AG04450 (cell line): ENCODE measurements at regions not wholly inside any gene's neighbourhood (a gene's known extent, or its start where the extent isn't known, plus 50 kb on each side); places are given as distances from the start of the nearest gene placed in this dataset.

ENCODE experiments used
- CTCF ChIA-PET: fragments of 300-600, 350-600 bp; formaldehyde crosslinking; extraction: SDS; loops from one replicate; lab custom pipeline; 2022; ENCODE audit warnings: antibody characterized with exemption, inconsistent platforms; lab: Charles Lee
- POLR2A ChIA-PET: fragments of 350-600 bp; formaldehyde crosslinking; extraction: SDS; loops from one replicate; lab custom pipeline; 2021; ENCODE audit warnings: antibody characterized with exemption, inconsistent platforms; lab: Yijun Ruan, JAX
- DNase-seq: peaks from one replicate; pipeline ENCODE4 v3.0.0-alpha.2; 2011; ENCODE audit warnings: low read depth, low spot score
- H3K27ac ChIP-seq: one replicate; pipeline ENCODE4 v1.5.1; 2012; ENCODE audit warnings: low read depth, low read length, control low read depth
- H3K27me3 ChIP-seq: one replicate; pipeline ENCODE4 v1.6.0; 2012; ENCODE audit warnings: low read length; ENCODE audit not compliant: control insufficient read depth, insufficient read depth
- H3K4me3 ChIP-seq: 2 replicates; pipeline ENCODE4 v1.5.1; 2011; ENCODE audit warnings: mild to moderate bottlenecking, low read depth, low read length, control low read depth
- H3K9me3 ChIP-seq: 2 replicates; pipeline ENCODE4 v1.5.1; 2012; ENCODE audit warnings: low read length; ENCODE audit not compliant: control insufficient read depth, insufficient read depth
- TF ChIP-seq, protein P1 (sequence below): IDR thresholded peaks from 2 replicates; pipeline ENCODE4 v1.5.1; 2011; ENCODE audit warnings: low read depth, low read length, control low read depth, inconsistent platforms

DNA sequence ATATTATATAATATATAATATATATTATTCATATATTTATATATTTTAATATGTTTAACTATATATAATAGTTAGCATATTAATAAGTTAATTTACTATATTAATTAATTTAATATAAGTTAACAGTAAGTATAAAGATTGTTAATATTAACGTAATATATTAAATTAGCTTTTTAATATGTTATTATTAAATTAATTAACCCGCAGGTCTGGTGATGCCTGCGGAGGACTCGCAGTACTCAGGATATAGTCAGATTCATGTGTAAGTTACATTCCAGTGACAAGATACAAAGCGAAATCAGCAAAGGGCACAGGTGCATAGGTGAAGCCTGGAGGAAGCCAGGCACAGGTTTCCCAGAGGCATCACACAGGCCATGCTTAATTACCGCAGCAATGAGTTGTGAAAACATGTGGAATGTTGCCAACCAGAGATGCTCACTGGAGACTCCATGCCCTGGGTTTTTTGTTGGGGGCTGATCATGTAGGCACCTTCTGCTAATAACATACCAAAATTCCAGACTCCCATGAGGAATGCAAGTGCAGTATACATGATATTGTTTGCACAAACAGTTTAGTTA is 130.4 kb upstream of the MPHOSPH6 start:
- CTCF ChIA-PET: no interaction called here
- H3K27me3 ChIP-seq: peaks cover 5% of the 10 kb centered on the region
- no peak overlapping the region for H3K27ac ChIP-seq
- TF ChIP-seq, protein P1, sequence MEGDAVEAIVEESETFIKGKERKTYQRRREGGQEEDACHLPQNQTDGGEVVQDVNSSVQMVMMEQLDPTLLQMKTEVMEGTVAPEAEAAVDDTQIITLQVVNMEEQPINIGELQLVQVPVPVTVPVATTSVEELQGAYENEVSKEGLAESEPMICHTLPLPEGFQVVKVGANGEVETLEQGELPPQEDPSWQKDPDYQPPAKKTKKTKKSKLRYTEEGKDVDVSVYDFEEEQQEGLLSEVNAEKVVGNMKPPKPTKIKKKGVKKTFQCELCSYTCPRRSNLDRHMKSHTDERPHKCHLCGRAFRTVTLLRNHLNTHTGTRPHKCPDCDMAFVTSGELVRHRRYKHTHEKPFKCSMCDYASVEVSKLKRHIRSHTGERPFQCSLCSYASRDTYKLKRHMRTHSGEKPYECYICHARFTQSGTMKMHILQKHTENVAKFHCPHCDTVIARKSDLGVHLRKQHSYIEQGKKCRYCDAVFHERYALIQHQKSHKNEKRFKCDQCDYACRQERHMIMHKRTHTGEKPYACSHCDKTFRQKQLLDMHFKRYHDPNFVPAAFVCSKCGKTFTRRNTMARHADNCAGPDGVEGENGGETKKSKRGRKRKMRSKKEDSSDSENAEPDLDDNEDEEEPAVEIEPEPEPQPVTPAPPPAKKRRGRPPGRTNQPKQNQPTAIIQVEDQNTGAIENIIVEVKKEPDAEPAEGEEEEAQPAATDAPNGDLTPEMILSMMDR: no peak
- no peaks in the 10 kb centered on the region for H3K9me3 ChIP-seq
- no peak overlapping the region for H3K4me3 ChIP-seq
- no peak for DNase-seq
- POLR2A ChIA-PET: no interaction called here

DNA sequence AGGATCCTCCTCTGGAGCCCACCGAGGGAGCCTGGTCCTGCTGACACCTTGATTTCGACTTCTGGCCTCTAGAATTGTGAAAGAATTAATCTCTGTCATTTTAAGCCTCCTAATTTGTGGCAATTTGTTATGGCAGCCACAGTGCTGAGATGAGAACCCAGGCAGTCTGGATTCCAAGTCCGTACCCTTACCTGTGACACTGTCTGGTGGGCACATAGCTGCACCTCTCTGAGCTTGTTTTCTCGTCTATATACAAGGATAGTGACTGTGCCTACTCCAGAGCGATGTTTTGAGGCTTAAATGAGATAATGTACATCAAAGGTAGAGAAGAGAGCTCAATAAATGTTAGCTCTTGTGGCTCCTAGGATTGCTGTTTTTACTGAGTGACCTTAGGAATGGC is 128.4 kb upstream of the MPHOSPH6 start:
- ChIA-PET CTCF (interaction anchor here (0.7 kb wide), 1 partner anchor 35 kb away, joined by 4 read pairs; no protein-coding TSS in a partner anchor), POLR2A (no interaction called here)
- Histone ChIP-seq H3K27me3 (peaks cover 5% of the 10 kb centered on the region), H3K27ac (no peak overlapping the region), H3K9me3 (no peaks in the 10 kb centered on the region), H3K4me3 (no peak overlapping the region)
- DNase-seq: no peak
- TF ChIP-seq, protein P1: no peak

DNA sequence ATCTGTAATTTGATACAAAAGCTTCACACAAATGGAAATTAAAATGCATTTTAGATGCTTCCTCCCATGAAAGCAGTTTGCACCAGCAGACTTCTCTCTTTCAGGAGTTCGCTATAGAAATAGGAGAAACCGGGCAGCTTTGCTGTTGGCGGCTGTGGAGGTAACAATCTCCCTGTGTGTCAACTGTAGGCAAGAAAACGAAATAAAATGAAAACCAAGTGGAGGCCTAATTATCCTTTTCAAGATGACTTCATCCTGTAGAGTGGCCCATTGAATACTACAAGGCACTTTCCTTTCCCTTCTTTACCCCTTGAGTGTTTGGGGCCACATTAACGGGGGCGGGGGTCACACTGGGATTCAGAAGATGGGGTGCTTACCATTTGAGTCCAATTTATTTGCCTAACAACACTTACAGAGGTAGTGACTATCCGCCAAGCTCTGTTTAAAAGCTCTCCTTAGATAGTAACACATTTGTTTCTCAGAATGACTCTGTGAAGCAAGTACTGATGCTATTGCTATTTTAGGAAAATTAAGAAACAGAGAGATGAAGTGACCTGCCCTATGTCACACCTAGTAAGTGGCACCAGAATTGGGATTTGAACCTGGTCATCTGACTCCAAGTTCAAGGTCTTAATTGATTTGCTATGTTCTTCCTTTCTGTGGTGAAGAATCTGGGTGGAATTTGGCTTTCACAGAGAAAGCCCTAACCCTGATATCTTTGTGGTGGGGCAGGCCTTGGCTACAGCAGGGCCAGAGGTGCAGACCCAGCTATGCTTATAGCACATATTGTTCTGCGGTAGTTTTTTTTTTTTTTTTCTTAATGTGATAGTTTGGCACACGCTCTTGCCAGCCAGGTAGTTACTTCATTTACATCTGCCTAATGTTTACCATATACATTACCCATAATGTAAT is 125.5 kb upstream of the MPHOSPH6 start:
- TF ChIP-seq, protein P1: no peak
- no peak for DNase-seq
- POLR2A ChIA-PET: no interaction called here
- Histone ChIP-seq H3K9me3 (no peaks in the 10 kb centered on the region), H3K27ac (no peak overlapping the region), H3K27me3 (no peaks in the 10 kb centered on the region), H3K4me3 (no peak overlapping the region)
- CTCF ChIA-PET: no interaction called here

DNA sequence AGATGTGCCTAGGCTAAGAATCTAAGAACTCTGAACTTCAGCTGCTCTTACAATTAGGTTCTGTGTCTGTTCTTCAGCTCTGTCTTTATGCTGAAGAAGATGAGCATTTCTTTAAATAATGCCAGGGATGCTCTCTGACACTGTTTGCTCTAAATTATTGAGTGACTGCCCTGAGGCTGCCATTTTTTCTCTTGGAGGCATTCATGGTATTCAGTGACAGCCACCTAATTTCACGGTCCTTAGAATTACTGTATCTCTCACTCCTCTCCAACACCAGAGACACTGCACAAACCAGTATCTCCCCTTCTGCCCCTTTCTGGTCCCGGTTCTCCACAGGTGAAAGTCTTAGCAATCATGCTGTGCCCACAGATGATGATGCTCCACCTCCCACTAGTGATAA is 123.6 kb upstream of the MPHOSPH6 start:
- CTCF ChIA-PET: interaction anchor here (0.9 kb wide), 1 partner anchor 163 kb away, joined by 3 read pairs; no protein-coding TSS in a partner anchor
- no peak overlapping the region for H3K4me3 ChIP-seq
- no peaks in the 10 kb centered on the region for H3K9me3 ChIP-seq
- DNase-seq: no peak
- TF ChIP-seq, protein P1: no peak
- no peaks in the 10 kb centered on the region for H3K27me3 ChIP-seq
- H3K27ac ChIP-seq: no peak overlapping the region
- POLR2A ChIA-PET: no interaction called here

GRCh38 chr16:82287937-82288336 is 117.9 kb upstream of the MPHOSPH6 start:
- no peak for DNase-seq
- no peaks in the 10 kb centered on the region for H3K9me3 ChIP-seq
- no peak overlapping the region for H3K4me3 ChIP-seq
- no peak overlapping the region for H3K27ac ChIP-seq
- ChIA-PET CTCF (interaction anchor here (4.0 kb wide), 1 partner anchor 24 kb away, joined by 16 read pairs; no protein-coding TSS in a partner anchor), POLR2A (no interaction called here)
- TF ChIP-seq, protein P1: no peak
- H3K27me3 ChIP-seq: no peaks in the 10 kb centered on the region
